Spleen (tissue), 7 donors: ENCODE measurements at regions not wholly inside any gene's neighbourhood (a gene's known extent, or its start where the extent isn't known, plus 50 kb on each side); places are given as distances from the start of the nearest gene placed in this dataset.

Source experiments
- CTCF ChIP-seq, 11 experiments: fragments of 200-600 bp in 7 of 11; fragments of 450-650 bp in 4 of 11; sonication (generic) in 4 of 11; IDR thresholded peaks in 8 of 11; conservative IDR thresholded peaks in 3 of 11; 1 replicate in 7 of 11; 2 replicates in 4 of 11; pipeline versions ENCODE4 v1.4.0 to v1.8.0; 2016 to 2021; ENCODE audit warnings: antibody characterized with exemption in 11 of 11, inconsistent platforms in 4 of 11, mild to moderate bottlenecking in 1 of 11
- POLR2A ChIP-seq, 3 donors: fragments of 450-650 bp; IDR thresholded peaks; one replicate each; pipeline ENCODE4 v1.5.1; 2017; ENCODE audit warnings: antibody characterized with exemption in 3 of 3, mild to moderate bottlenecking in 1 of 3
- donor health status: DM: no; HTN: no; CAD: no; lungs with moderate emphysema.
- donor health status: DM: no; HTN: no; CAD: no.
- donor health status: DM: no; HTN: no; CAD: no.

- no peak for TF ChIP-seq POLR2A (IDR thresholded peaks at IDR 0.05)
- TF ChIP-seq CTCF (IDR thresholded peaks at IDR 0.05 in 8 of 11, conservative IDR thresholded peaks at IDR 0.05 in 3 of 11) = no peak
Measured at GRCh38 chr4:71212216-71212615, 126.6 kb upstream of the SLC4A4 start.
